ENCODE measurements at regions not wholly inside any gene's neighbourhood (a gene's known extent, or its start where the extent isn't known, plus 50 kb on each side); places are given as distances from the start of the nearest gene placed in this dataset.
"Not testable (repeated sequence)": the region's sequence is repeated elsewhere in the genome, so short reads cannot be mapped to it uniquely, and the experiment has no call there.

DNA sequence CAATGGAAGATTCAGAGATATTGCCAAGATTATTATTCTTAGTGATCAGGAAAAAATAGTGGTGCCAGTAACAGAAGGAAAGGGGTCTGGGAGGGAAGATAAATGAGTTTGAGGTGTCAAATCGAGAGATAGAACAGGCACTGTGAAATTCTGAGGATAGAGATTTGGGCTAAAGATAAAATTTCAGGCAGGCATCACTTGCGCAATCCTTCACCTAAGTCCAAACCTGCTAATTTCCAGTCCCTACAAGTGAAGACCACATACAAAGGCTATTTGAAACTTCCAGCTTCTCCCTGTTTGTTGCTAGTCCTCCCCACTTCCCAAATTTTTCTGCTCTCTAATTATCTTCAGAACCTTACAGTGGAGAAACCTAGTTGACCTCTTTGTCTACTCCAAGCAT is 494.6 kb downstream of the MAGEE1 start:
- Histone ChIP-seq H3K4me3 (ENCODE audit: insufficient read depth in 1 of 2, low read depth in 1 of 2, low read length in 2 of 2) (no peak overlapping the region), H3K27ac (ENCODE audit: low read length, poor library complexity, severe bottlenecking) (no peak overlapping the region), H3K4me2 (ENCODE audit: low read length, poor library complexity, severe bottlenecking) (no peak overlapping the region), H3K9me3 (ENCODE audit: control insufficient read depth, low read length) (no peaks in the 10 kb centered on the region), H3K9ac (ENCODE audit: low read length) (no peak overlapping the region), H2AK5ac (ENCODE audit: low read length, severe bottlenecking) (no peak overlapping the region), H3K23ac (ENCODE audit: low read length in 2 of 2) (no peak overlapping the region), H2BK12ac (ENCODE audit: low read length in 2 of 2) (no peak overlapping the region), H2AFZ (ENCODE audit: low read depth, low read length) (no peak overlapping the region), H2BK15ac (ENCODE audit: low read depth, poor library complexity, severe bottlenecking) (no peak overlapping the region), H2BK120ac (ENCODE audit: low read depth, low read length) (no peak overlapping the region), H3K79me1 (replicated peaks; ENCODE audit: low read length, poor library complexity, severe bottlenecking) (no peaks in the 10 kb centered on the region), H2BK5ac (ENCODE audit: low read depth, low read length, poor library complexity, severe bottlenecking) (no peak overlapping the region), H3K4ac (ENCODE audit: low read depth in 1 of 2, low read length in 2 of 2) (no peak overlapping the region), H3K4me1 (ENCODE audit: control insufficient read depth, insufficient read depth, low read depth, low read length) (no peaks in the 10 kb centered on the region), H3K14ac (ENCODE audit: low read length in 2 of 2) (no peak overlapping the region), H4K8ac (ENCODE audit: low read length) (no peak overlapping the region), H4K91ac (ENCODE audit: low read length) (no peak overlapping the region), H3K27me3 (ENCODE audit: control insufficient read depth in 1 of 2, insufficient read depth in 1 of 2, low read length in 2 of 2) (no peaks in the 10 kb centered on the region), H3K18ac (ENCODE audit: low read depth in 1 of 2, low read length in 2 of 2) (no peak overlapping the region), H3K36me3 (ENCODE audit: control insufficient read depth in 1 of 2, insufficient read depth in 2 of 2, low read depth in 1 of 2, low read length in 2 of 2) (no peaks in the 10 kb centered on the region)
- DNase-seq: no peak
- WGBS: 80% methylated on average over 1 of the region's 2 CpGs

DNA sequence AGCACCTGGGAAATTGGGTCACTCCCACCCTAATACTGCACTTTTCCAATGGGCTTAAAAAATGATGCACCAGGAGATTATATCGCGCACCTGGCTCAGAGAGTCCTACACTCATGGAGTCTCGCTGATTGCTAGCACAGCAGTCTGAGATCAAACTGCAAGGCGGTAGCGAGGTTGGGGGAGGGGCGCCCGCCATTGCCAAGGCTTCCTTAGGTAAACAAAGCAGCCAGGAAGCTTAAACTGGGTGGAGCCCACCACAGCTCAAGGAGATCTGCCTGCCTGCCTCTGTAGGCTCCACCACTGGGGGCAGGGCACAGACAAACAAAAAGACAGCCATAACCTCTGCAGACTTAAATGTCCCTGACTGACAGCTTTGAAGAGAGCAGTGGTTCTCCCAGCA is 497.1 kb downstream of the MAGEE1 start:
- not testable (repeated sequence) for H3K14ac ChIP-seq (ENCODE audit: low read length in 2 of 2); H3K79me1 ChIP-seq (replicated peaks; ENCODE audit: low read length, poor library complexity, severe bottlenecking); H2AK5ac ChIP-seq (ENCODE audit: low read length, severe bottlenecking); H3K36me3 ChIP-seq (ENCODE audit: control insufficient read depth in 1 of 2, insufficient read depth in 2 of 2, low read depth in 1 of 2, low read length in 2 of 2); H4K8ac ChIP-seq (ENCODE audit: low read length); H3K4me1 ChIP-seq (ENCODE audit: control insufficient read depth, insufficient read depth, low read depth, low read length); H3K9me3 ChIP-seq (ENCODE audit: control insufficient read depth, low read length); H4K91ac ChIP-seq (ENCODE audit: low read length); H2BK15ac ChIP-seq (ENCODE audit: low read depth, poor library complexity, severe bottlenecking); H3K23ac ChIP-seq (ENCODE audit: low read length in 2 of 2); H3K4ac ChIP-seq (ENCODE audit: low read depth in 1 of 2, low read length in 2 of 2); H3K4me2 ChIP-seq (ENCODE audit: low read length, poor library complexity, severe bottlenecking); H2BK5ac ChIP-seq (ENCODE audit: low read depth, low read length, poor library complexity, severe bottlenecking); H3K4me3 ChIP-seq (ENCODE audit: insufficient read depth in 1 of 2, low read depth in 1 of 2, low read length in 2 of 2); H2AFZ ChIP-seq (ENCODE audit: low read depth, low read length); H3K27me3 ChIP-seq (ENCODE audit: control insufficient read depth in 1 of 2, insufficient read depth in 1 of 2, low read length in 2 of 2); H2BK12ac ChIP-seq (ENCODE audit: low read length in 2 of 2); H3K27ac ChIP-seq (ENCODE audit: low read length, poor library complexity, severe bottlenecking); H3K18ac ChIP-seq (ENCODE audit: low read depth in 1 of 2, low read length in 2 of 2); H3K9ac ChIP-seq (ENCODE audit: low read length); H2BK120ac ChIP-seq (ENCODE audit: low read depth, low read length); DNase-seq
- 80% methylated on average over 5 of the region's 7 CpGs for WGBS

- H2BK12ac ChIP-seq (ENCODE audit: low read length in 2 of 2): no peak overlapping the region
- DNase-seq: no peak
- H3K23ac ChIP-seq (ENCODE audit: low read length in 2 of 2): no peak overlapping the region
- no peak overlapping the region for H3K14ac ChIP-seq (ENCODE audit: low read length in 2 of 2)
- no peaks in the 10 kb centered on the region for H3K4me1 ChIP-seq (ENCODE audit: control insufficient read depth, insufficient read depth, low read depth, low read length)
- WGBS: 90% methylated on average over 4 of the region's 6 CpGs
- H3K27me3 ChIP-seq (ENCODE audit: control insufficient read depth in 1 of 2, insufficient read depth in 1 of 2, low read length in 2 of 2): no peaks in the 10 kb centered on the region
- H3K9me3 ChIP-seq (ENCODE audit: control insufficient read depth, low read length): no peaks in the 10 kb centered on the region
- H2BK5ac ChIP-seq (ENCODE audit: low read depth, low read length, poor library complexity, severe bottlenecking): no peak overlapping the region
- H4K8ac ChIP-seq (ENCODE audit: low read length): no peak overlapping the region
- H3K4ac ChIP-seq (ENCODE audit: low read depth in 1 of 2, low read length in 2 of 2): no peak overlapping the region
- no peak overlapping the region for H2BK120ac ChIP-seq (ENCODE audit: low read depth, low read length)
- H3K4me2 ChIP-seq (ENCODE audit: low read length, poor library complexity, severe bottlenecking): no peak overlapping the region
- H3K9ac ChIP-seq (ENCODE audit: low read length): no peak overlapping the region
- no peak overlapping the region for H2AK5ac ChIP-seq (ENCODE audit: low read length, severe bottlenecking)
- H3K36me3 ChIP-seq (ENCODE audit: control insufficient read depth in 1 of 2, insufficient read depth in 2 of 2, low read depth in 1 of 2, low read length in 2 of 2): no peaks in the 10 kb centered on the region
- H2BK15ac ChIP-seq (ENCODE audit: low read depth, poor library complexity, severe bottlenecking): no peak overlapping the region
- H2AFZ ChIP-seq (ENCODE audit: low read depth, low read length): no peak overlapping the region
- H3K18ac ChIP-seq (ENCODE audit: low read depth in 1 of 2, low read length in 2 of 2): no peak overlapping the region
- no peak overlapping the region for H4K91ac ChIP-seq (ENCODE audit: low read length)
- no peaks in the 10 kb centered on the region for H3K79me1 ChIP-seq (replicated peaks; ENCODE audit: low read length, poor library complexity, severe bottlenecking)
- H3K27ac ChIP-seq (ENCODE audit: low read length, poor library complexity, severe bottlenecking): no peak overlapping the region
- H3K4me3 ChIP-seq (ENCODE audit: insufficient read depth in 1 of 2, low read depth in 1 of 2, low read length in 2 of 2): no peak overlapping the region
Measured at GRCh38 chrX:76931518-76931917, 504.0 kb downstream of the MAGEE1 start.

- no peak overlapping the region for H3K4me3 ChIP-seq (ENCODE audit: insufficient read depth in 1 of 2, low read depth in 1 of 2, low read length in 2 of 2)
- 85% methylated on average over 1 of the region's 1 CpG for WGBS
- H3K9ac ChIP-seq (ENCODE audit: low read length): no peak overlapping the region
- DNase-seq: no peak
- H3K27me3 ChIP-seq (ENCODE audit: control insufficient read depth in 1 of 2, insufficient read depth in 1 of 2, low read length in 2 of 2): no peaks in the 10 kb centered on the region
- no peak overlapping the region for H3K23ac ChIP-seq (ENCODE audit: low read length in 2 of 2)
- H2AFZ ChIP-seq (ENCODE audit: low read depth, low read length): no peak overlapping the region
- peaks cover 30% of the 10 kb centered on the region for H3K9me3 ChIP-seq (ENCODE audit: control insufficient read depth, low read length)
- H3K4me2 ChIP-seq (ENCODE audit: low read length, poor library complexity, severe bottlenecking): no peak overlapping the region
- H3K14ac ChIP-seq (ENCODE audit: low read length in 2 of 2): no peak overlapping the region
- H2BK12ac ChIP-seq (ENCODE audit: low read length in 2 of 2): no peak overlapping the region
- no peak overlapping the region for H4K91ac ChIP-seq (ENCODE audit: low read length)
- H3K79me1 ChIP-seq (replicated peaks; ENCODE audit: low read length, poor library complexity, severe bottlenecking): no peaks in the 10 kb centered on the region
- no peak overlapping the region for H2AK5ac ChIP-seq (ENCODE audit: low read length, severe bottlenecking)
- H3K4ac ChIP-seq (ENCODE audit: low read depth in 1 of 2, low read length in 2 of 2): no peak overlapping the region
- H3K18ac ChIP-seq (ENCODE audit: low read depth in 1 of 2, low read length in 2 of 2): no peak overlapping the region
- no peak overlapping the region for H2BK120ac ChIP-seq (ENCODE audit: low read depth, low read length)
- no peak overlapping the region for H4K8ac ChIP-seq (ENCODE audit: low read length)
- no peak overlapping the region for H2BK15ac ChIP-seq (ENCODE audit: low read depth, poor library complexity, severe bottlenecking)
- no peak overlapping the region for H3K27ac ChIP-seq (ENCODE audit: low read length, poor library complexity, severe bottlenecking)
- H3K4me1 ChIP-seq (ENCODE audit: control insufficient read depth, insufficient read depth, low read depth, low read length): no peaks in the 10 kb centered on the region
- H3K36me3 ChIP-seq (ENCODE audit: control insufficient read depth in 1 of 2, insufficient read depth in 2 of 2, low read depth in 1 of 2, low read length in 2 of 2): no peaks in the 10 kb centered on the region
- no peak overlapping the region for H2BK5ac ChIP-seq (ENCODE audit: low read depth, low read length, poor library complexity, severe bottlenecking)
Measured at GRCh38 chrX:76957485-76957884, 489.7 kb upstream of the FGF16 start.

Data from mesenchymal stem cell (in vitro differentiated cells and primary cell).